ENCODE measurements at regions not wholly inside any gene's neighbourhood (a gene's known extent, or its start where the extent isn't known, plus 50 kb on each side); places are given as distances from the start of the nearest gene placed in this dataset.

- peaks cover 0 to 3% (median 0%) of the 10 kb centered on the region in 3 donors for H3K36me3 Mint-ChIP-seq
- H3K4me3 Mint-ChIP-seq: no peak overlapping the region
- no peaks in the 10 kb centered on the region for H3K27me3 Mint-ChIP-seq (ENCODE audit: low read depth in 3 of 3)
- DNase-seq: no peak
- peaks cover 11 to 12% of the 10 kb centered on the region in 2 donors for H3K4me1 Mint-ChIP-seq
- H3K27ac Mint-ChIP-seq: no peak overlapping the region
- H3K9me3 Mint-ChIP-seq: no peaks in the 10 kb centered on the region
Observed at GRCh38 chr2:217614498-217614897, 388.3 kb downstream of the TNS1 start.

- Mint-ChIP-seq H3K4me3 (no peak overlapping the region), H3K9me3 (no peaks in the 10 kb centered on the region), H3K36me3 (peaks cover 0 to 3% (median 0%) of the 10 kb centered on the region in 3 donors), H3K27ac (no peak overlapping the region), H3K4me1 (peaks cover 11 to 12% of the 10 kb centered on the region in 2 donors), H3K27me3 (ENCODE audit: low read depth in 3 of 3) (no peaks in the 10 kb centered on the region)
- no peak for DNase-seq
Observed at GRCh38 chr2:217614096-217614495, 388.7 kb downstream of the TNS1 start.

GRCh38 chr2:217612920-217613319 is 389.9 kb downstream of the TNS1 start:
- no peak overlapping the region for H3K4me3 Mint-ChIP-seq
- H3K4me1 Mint-ChIP-seq: peaks cover 11 to 12% of the 10 kb centered on the region in 2 donors
- H3K9me3 Mint-ChIP-seq: no peaks in the 10 kb centered on the region
- H3K27ac Mint-ChIP-seq: no peak overlapping the region
- H3K27me3 Mint-ChIP-seq (ENCODE audit: low read depth in 3 of 3): peaks cover 0 to 3% (median 0%) of the 10 kb centered on the region in 3 donors
- peaks cover 0 to 3% (median 0%) of the 10 kb centered on the region in 3 donors for H3K36me3 Mint-ChIP-seq
- no peak for DNase-seq

- Mint-ChIP-seq H3K27me3 (ENCODE audit: low read depth in 3 of 3) (peaks cover 0 to 3% (median 0%) of the 10 kb centered on the region in 3 donors), H3K4me1 (peaks cover 11 to 12% of the 10 kb centered on the region in 2 donors), H3K9me3 (no peaks in the 10 kb centered on the region), H3K27ac (no peak overlapping the region), H3K36me3 (peaks cover 0 to 3% (median 0%) of the 10 kb centered on the region in 3 donors), H3K4me3 (no peak overlapping the region)
- DNase-seq: no peak
Observed at GRCh38 chr2:217612211-217612610, 390.6 kb downstream of the TNS1 start.

GRCh38 chr2:217611626-217612127 is 391.1 kb downstream of the TNS1 start:
- Mint-ChIP-seq H3K27ac (no peak overlapping the region), H3K9me3 (no peaks in the 10 kb centered on the region), H3K27me3 (ENCODE audit: low read depth in 3 of 3) (peaks cover 0 to 3% (median under 1%) of the 10 kb centered on the region in 3 donors), H3K4me1 (peaks cover 11 to 12% of the 10 kb centered on the region in 2 donors), H3K36me3 (peaks cover 0 to 3% (median 0%) of the 10 kb centered on the region in 3 donors), H3K4me3 (no peak overlapping the region)
- DNase-seq: no peak

- H3K27me3 Mint-ChIP-seq (ENCODE audit: low read depth in 3 of 3): peaks cover 0 to 6% (median 4%) of the 10 kb centered on the region in 3 donors
- DNase-seq: no peak
- no peak overlapping the region for H3K4me3 Mint-ChIP-seq
- no peaks in the 10 kb centered on the region for H3K9me3 Mint-ChIP-seq
- peak overlapping the region in 1 of 6 donors; percentile 45 for H3K27ac Mint-ChIP-seq
- H3K36me3 Mint-ChIP-seq: peaks cover 0 to 3% (median 0%) of the 10 kb centered on the region in 3 donors
- H3K4me1 Mint-ChIP-seq: peaks cover 11 to 12% of the 10 kb centered on the region in 2 donors
Observed at GRCh38 chr2:217611056-217611455, 391.7 kb downstream of the TNS1 start.

- H3K4me3 Mint-ChIP-seq: peak overlapping the region in 3 of 5 donors; percentile 14 to 39 (median 19)
- peaks cover 11 to 12% of the 10 kb centered on the region in 2 donors for H3K4me1 Mint-ChIP-seq
- peaks cover 0 to 3% (median 0%) of the 10 kb centered on the region in 3 donors for H3K36me3 Mint-ChIP-seq
- H3K27me3 Mint-ChIP-seq (ENCODE audit: low read depth in 3 of 3): peaks cover 0 to 8% (median 4%) of the 10 kb centered on the region in 3 donors
- no peaks in the 10 kb centered on the region for H3K9me3 Mint-ChIP-seq
- peak in 1 of 3 donors; percentile 1 for DNase-seq
- H3K27ac Mint-ChIP-seq: peak overlapping the region in 5 of 6 donors; percentile 19 to 77 (median 49)
Observed at GRCh38 chr2:217610401-217610814, 392.4 kb downstream of the TNS1 start.

GRCh38 chr2:217609952-217610351 is 392.8 kb downstream of the TNS1 start:
- Mint-ChIP-seq H3K27me3 (ENCODE audit: low read depth in 3 of 3) (peaks cover 0 to 8% (median 4%) of the 10 kb centered on the region in 3 donors), H3K9me3 (peaks cover 0 to under 1% (median 0%) of the 10 kb centered on the region in 6 donors), H3K36me3 (peaks cover 0 to 3% (median 0%) of the 10 kb centered on the region in 3 donors), H3K27ac (peak overlapping the region in 1 of 6 donors; percentile 25), H3K4me1 (peaks cover 11 to 12% of the 10 kb centered on the region in 2 donors), H3K4me3 (no peak overlapping the region)
- DNase-seq: no peak

GRCh38 chr2:217606296-217606695 is 396.5 kb downstream of the TNS1 start:
- Mint-ChIP-seq H3K4me1 (peaks cover 11% of the 10 kb centered on the region in 2 donors), H3K4me3 (no peak overlapping the region), H3K27me3 (ENCODE audit: low read depth in 3 of 3) (peaks cover 2 to 8% (median 4%) of the 10 kb centered on the region in 3 donors), H3K36me3 (no peaks in the 10 kb centered on the region), H3K27ac (no peak overlapping the region), H3K9me3 (peaks cover 0 to 2% (median 0%) of the 10 kb centered on the region in 6 donors)
- no peak for DNase-seq

GRCh38 chr2:217604527-217605194 is 398.1 kb downstream of the TNS1 start:
- Mint-ChIP-seq H3K4me3 (no peak overlapping the region), H3K4me1 (no peaks in the 10 kb centered on the region), H3K9me3 (peaks cover 0 to 2% (median 0%) of the 10 kb centered on the region in 6 donors), H3K27ac (no peak overlapping the region), H3K27me3 (ENCODE audit: low read depth in 3 of 3) (peaks cover 2 to 8% (median 4%) of the 10 kb centered on the region in 3 donors), H3K36me3 (no peaks in the 10 kb centered on the region)
- DNase-seq: no peak

GRCh38 chr2:217601601-217602000 is 401.2 kb downstream of the TNS1 start:
- no peak for DNase-seq
- no peak overlapping the region for H3K27ac Mint-ChIP-seq
- no peak overlapping the region for H3K4me3 Mint-ChIP-seq
- peaks cover 0 to 2% (median 0%) of the 10 kb centered on the region in 6 donors for H3K9me3 Mint-ChIP-seq
- H3K27me3 Mint-ChIP-seq (ENCODE audit: low read depth in 3 of 3): peaks cover 6 to 14% (median 8%) of the 10 kb centered on the region in 3 donors
- no peaks in the 10 kb centered on the region for H3K4me1 Mint-ChIP-seq
- H3K36me3 Mint-ChIP-seq: no peaks in the 10 kb centered on the region

GRCh38 chr2:217599906-217600305 is 402.9 kb downstream of the TNS1 start:
- Mint-ChIP-seq H3K36me3 (no peaks in the 10 kb centered on the region), H3K4me3 (no peak overlapping the region), H3K9me3 (peaks cover 0 to 4% (median 0%) of the 10 kb centered on the region in 6 donors), H3K27me3 (ENCODE audit: low read depth in 3 of 3) (peaks cover 3 to 16% (median 13%) of the 10 kb centered on the region in 3 donors), H3K4me1 (no peaks in the 10 kb centered on the region), H3K27ac (no peak overlapping the region)
- no peak for DNase-seq

- Mint-ChIP-seq H3K27ac (no peak overlapping the region), H3K36me3 (no peaks in the 10 kb centered on the region), H3K27me3 (ENCODE audit: low read depth in 3 of 3) (peaks cover 3 to 23% (median 13%) of the 10 kb centered on the region in 3 donors), H3K4me1 (peaks cover 0 to 3% of the 10 kb centered on the region in 2 donors), H3K9me3 (peaks cover 0 to 6% (median 0%) of the 10 kb centered on the region in 6 donors), H3K4me3 (no peak overlapping the region)
- no peak for DNase-seq
Observed at GRCh38 chr2:217597681-217598080, 405.1 kb downstream of the TNS1 start.

- Mint-ChIP-seq H3K4me1 (peaks cover 0 to 3% of the 10 kb centered on the region in 2 donors), H3K9me3 (peaks cover 0 to 6% (median 0%) of the 10 kb centered on the region in 6 donors), H3K4me3 (no peak overlapping the region), H3K27me3 (ENCODE audit: low read depth in 3 of 3) (peaks cover 3 to 23% (median 11%) of the 10 kb centered on the region in 3 donors), H3K27ac (no peak overlapping the region), H3K36me3 (no peaks in the 10 kb centered on the region)
- DNase-seq: no peak
Observed at GRCh38 chr2:217597145-217597544, 405.6 kb downstream of the TNS1 start.
